SHP77 treated with DMSO at 0.1 percent for 48 hours (cell line): ENCODE measurements at regions not wholly inside any gene's neighbourhood (a gene's known extent, or its start where the extent isn't known, plus 50 kb on each side); places are given as distances from the start of the nearest gene placed in this dataset.

Experiments used
- DNase-seq: peaks from one replicate; lab custom pipeline; 2025; lab: John Stamatoyannopoulos, UW

GRCh38 chr5:32503261-32503660 is 58.7 kb upstream of the ZFR start:
- DNase-seq: no peak

GRCh38 chr5:32501071-32502002 is 56.8 kb upstream of the ZFR start:
- DNase-seq: no peak

- DNase-seq: no peak
Measured at GRCh38 chr5:32500181-32500580, 55.6 kb upstream of the ZFR start.

- no peak for DNase-seq
Measured at GRCh38 chr5:32499261-32499660, 54.7 kb upstream of the ZFR start.

GRCh38 chr5:32498484-32498883 is 53.9 kb upstream of the ZFR start:
- DNase-seq: no peak

GRCh38 chr5:32496104-32496503 is 51.6 kb upstream of the ZFR start:
- DNase-seq: no peak

- no peak for DNase-seq
Measured at GRCh38 chr5:32494827-32495226, 50.3 kb upstream of the ZFR start.
